ENCODE measurements at regions not wholly inside any gene's neighbourhood (a gene's known extent, or its start where the extent isn't known, plus 50 kb on each side); places are given as distances from the start of the nearest gene placed in this dataset.

DNA sequence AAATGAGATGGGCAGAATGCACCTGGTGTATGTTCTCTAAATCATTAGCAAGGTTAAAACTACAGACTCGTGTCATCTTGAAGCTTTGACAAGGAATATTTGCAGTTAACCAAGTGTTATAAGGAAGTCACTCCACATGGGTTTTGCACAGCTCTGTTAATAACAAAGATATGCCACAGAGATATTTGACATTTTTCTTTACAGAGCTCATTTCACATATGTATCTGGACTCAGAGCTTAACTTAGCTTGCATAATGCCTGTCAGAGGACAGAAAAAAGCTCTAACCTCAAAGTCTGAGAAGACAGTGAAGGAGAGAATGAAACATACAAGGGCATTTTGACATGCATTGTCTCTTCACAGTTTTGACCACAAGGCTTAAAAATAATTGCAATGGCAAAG is 105.5 kb downstream of the C11orf87 start:
- no peak for DNase-seq (ENCODE audit: low spot score in 2 of 2)
- H3K4me3 ChIP-seq (ENCODE audit: low read depth, poor library complexity, severe bottlenecking) = no peak overlapping the region

GRCh38 chr11:109547356-109548027 is 125.5 kb downstream of the C11orf87 start:
- no peak for TF ChIP-seq CTCF (IDR thresholded peaks at IDR 0.05)
- no peak for TF ChIP-seq POLR2A (IDR thresholded peaks at IDR 0.05)
- no peak for DNase-seq (ENCODE audit: low spot score in 2 of 2)
- WGBS, 2 donors = 45% methylated on average over 6 of the region's 6 CpGs
- H3K4me3 ChIP-seq (ENCODE audit: low read depth, poor library complexity, severe bottlenecking) = no peak overlapping the region
- intact Hi-C loops (cut with DNase I; ENCODE audit: low total_unique reads) = no loop called here

More for the DNA sequence above, 105.5 kb downstream of the C11orf87 start:
- 53 to 54% methylated on average over 1 of the region's 1 CpG for WGBS, 2 donors
- no peak for TF ChIP-seq POLR2A (IDR thresholded peaks at IDR 0.05)
- no peak for TF ChIP-seq CTCF (IDR thresholded peaks at IDR 0.05)
- intact Hi-C loops (cut with DNase I; ENCODE audit: low total_unique reads) = no loop called here

GRCh38 chr11:109552376-109552775 is 130.4 kb downstream of the C11orf87 start:
- H3K4me3 ChIP-seq (ENCODE audit: low read depth, poor library complexity, severe bottlenecking) = no peak overlapping the region
- intact Hi-C loops (cut with DNase I; ENCODE audit: low total_unique reads) = no loop called here
- TF ChIP-seq CTCF (IDR thresholded peaks at IDR 0.05) (no peak), POLR2A (IDR thresholded peaks at IDR 0.05) (no peak)
- DNase-seq (ENCODE audit: low spot score in 2 of 2) = no peak
- 85 to 94% methylated on average over 3 of the region's 3 CpGs for WGBS, 2 donors

GRCh38 chr11:109553284-109553683 is 131.3 kb downstream of the C11orf87 start:
- WGBS, 2 donors = 90 to 100% methylated on average over 1 of the region's 1 CpG
- TF ChIP-seq POLR2A (IDR thresholded peaks at IDR 0.05) (no peak), CTCF (IDR thresholded peaks at IDR 0.05) (no peak)
- H3K4me3 ChIP-seq (ENCODE audit: low read depth, poor library complexity, severe bottlenecking) = no peak overlapping the region
- intact Hi-C loops (cut with DNase I; ENCODE audit: low total_unique reads) = no loop called here
- DNase-seq (ENCODE audit: low spot score in 2 of 2) = no peak

DNA sequence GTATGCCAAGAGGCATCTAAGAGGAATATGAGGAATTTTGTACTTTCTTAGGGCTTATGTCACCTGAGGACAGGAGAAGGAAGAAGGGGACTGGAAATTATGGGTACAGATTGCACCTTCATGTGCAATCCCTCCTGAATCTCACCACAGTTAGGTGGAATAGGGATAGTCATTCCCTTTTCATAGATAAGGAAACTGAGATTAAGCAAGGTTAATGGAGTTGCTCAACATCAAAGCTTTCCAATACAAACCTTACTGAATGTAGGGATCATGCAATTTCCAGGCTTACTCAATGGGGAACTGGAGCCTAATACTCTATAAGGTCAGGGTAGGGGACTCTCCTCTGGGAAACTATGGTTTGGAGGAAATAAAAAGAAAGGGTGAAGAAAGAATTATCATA is 133.0 kb downstream of the C11orf87 start:
- intact Hi-C loops (cut with DNase I; ENCODE audit: low total_unique reads) = no loop called here
- no peak for DNase-seq (ENCODE audit: low spot score in 2 of 2)
- TF ChIP-seq POLR2A (IDR thresholded peaks at IDR 0.05) (no peak), CTCF (IDR thresholded peaks at IDR 0.05) (no peak)
- H3K4me3 ChIP-seq (ENCODE audit: low read depth, poor library complexity, severe bottlenecking) = no peak overlapping the region

GRCh38 chr11:109564241-109564640 is 142.3 kb downstream of the C11orf87 start:
- TF ChIP-seq POLR2A (IDR thresholded peaks at IDR 0.05) = no peak
- no peak for TF ChIP-seq CTCF (IDR thresholded peaks at IDR 0.05)
- intact Hi-C loops (cut with DNase I; ENCODE audit: low total_unique reads) = no loop called here
- 92 to 97% methylated on average over 1 of the region's 1 CpG for WGBS, 2 donors
- DNase-seq (ENCODE audit: low spot score in 2 of 2) = no peak
- no peak overlapping the region for H3K4me3 ChIP-seq (ENCODE audit: low read depth, poor library complexity, severe bottlenecking)
